Neural progenitor cell (in vitro differentiated cells): ENCODE measurements at regions not wholly inside any gene's neighbourhood (a gene's known extent, or its start where the extent isn't known, plus 50 kb on each side); places are given as distances from the start of the nearest gene placed in this dataset.
"Not testable (repeated sequence)": the region's sequence is repeated elsewhere in the genome, so short reads cannot be mapped to it uniquely, and the experiment has no call there.

ENCODE experiments used
- EZH2 ChIP-seq: fragments of 200-600 bp; sonication (generic); IDR thresholded peaks from 2 replicates; pipeline ENCODE4 v1.6.1; 2017; ENCODE audit warnings: antibody characterized with exemption, mild to moderate bottlenecking, moderate library complexity
- EZH2phosphoT487 ChIP-seq: fragments of 200-600 bp; sonication (generic); IDR thresholded peaks from 2 replicates; pipeline ENCODE4 v1.6.1; 2017; ENCODE audit warnings: antibody characterized with exemption
- TF ChIP-seq, protein P1 (sequence below): fragments of 200-600 bp; sonication (generic); IDR thresholded peaks from 2 replicates; pipeline ENCODE4 v1.5.1; 2017; ENCODE audit warnings: antibody characterized with exemption, mild to moderate bottlenecking

GRCh38 chrX:88313972-88314371 lies 433.1 kb upstream of the CPXCR1 start:
- TF ChIP-seq, protein P1, sequence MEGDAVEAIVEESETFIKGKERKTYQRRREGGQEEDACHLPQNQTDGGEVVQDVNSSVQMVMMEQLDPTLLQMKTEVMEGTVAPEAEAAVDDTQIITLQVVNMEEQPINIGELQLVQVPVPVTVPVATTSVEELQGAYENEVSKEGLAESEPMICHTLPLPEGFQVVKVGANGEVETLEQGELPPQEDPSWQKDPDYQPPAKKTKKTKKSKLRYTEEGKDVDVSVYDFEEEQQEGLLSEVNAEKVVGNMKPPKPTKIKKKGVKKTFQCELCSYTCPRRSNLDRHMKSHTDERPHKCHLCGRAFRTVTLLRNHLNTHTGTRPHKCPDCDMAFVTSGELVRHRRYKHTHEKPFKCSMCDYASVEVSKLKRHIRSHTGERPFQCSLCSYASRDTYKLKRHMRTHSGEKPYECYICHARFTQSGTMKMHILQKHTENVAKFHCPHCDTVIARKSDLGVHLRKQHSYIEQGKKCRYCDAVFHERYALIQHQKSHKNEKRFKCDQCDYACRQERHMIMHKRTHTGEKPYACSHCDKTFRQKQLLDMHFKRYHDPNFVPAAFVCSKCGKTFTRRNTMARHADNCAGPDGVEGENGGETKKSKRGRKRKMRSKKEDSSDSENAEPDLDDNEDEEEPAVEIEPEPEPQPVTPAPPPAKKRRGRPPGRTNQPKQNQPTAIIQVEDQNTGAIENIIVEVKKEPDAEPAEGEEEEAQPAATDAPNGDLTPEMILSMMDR = not testable (repeated sequence)
- not testable (repeated sequence) for TF ChIP-seq EZH2, EZH2phosphoT487
